GM12872 (cell line): ENCODE measurements at regions not wholly inside any gene's neighbourhood (a gene's known extent, or its start where the extent isn't known, plus 50 kb on each side); places are given as distances from the start of the nearest gene placed in this dataset.

Experiments
- TF ChIP-seq, protein P1 (sequence below): IDR thresholded peaks from 3 replicates; pipeline ENCODE4 v1.5.1; 2011; ENCODE audit warnings: low read depth, mild to moderate bottlenecking, low read length, moderate library complexity; ENCODE audit not compliant: insufficient read depth

GRCh38 chr5:2011481-2012411 is 129.0 kb upstream of the IRX4 start:
- TF ChIP-seq, protein P1, sequence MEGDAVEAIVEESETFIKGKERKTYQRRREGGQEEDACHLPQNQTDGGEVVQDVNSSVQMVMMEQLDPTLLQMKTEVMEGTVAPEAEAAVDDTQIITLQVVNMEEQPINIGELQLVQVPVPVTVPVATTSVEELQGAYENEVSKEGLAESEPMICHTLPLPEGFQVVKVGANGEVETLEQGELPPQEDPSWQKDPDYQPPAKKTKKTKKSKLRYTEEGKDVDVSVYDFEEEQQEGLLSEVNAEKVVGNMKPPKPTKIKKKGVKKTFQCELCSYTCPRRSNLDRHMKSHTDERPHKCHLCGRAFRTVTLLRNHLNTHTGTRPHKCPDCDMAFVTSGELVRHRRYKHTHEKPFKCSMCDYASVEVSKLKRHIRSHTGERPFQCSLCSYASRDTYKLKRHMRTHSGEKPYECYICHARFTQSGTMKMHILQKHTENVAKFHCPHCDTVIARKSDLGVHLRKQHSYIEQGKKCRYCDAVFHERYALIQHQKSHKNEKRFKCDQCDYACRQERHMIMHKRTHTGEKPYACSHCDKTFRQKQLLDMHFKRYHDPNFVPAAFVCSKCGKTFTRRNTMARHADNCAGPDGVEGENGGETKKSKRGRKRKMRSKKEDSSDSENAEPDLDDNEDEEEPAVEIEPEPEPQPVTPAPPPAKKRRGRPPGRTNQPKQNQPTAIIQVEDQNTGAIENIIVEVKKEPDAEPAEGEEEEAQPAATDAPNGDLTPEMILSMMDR: no peak

- TF ChIP-seq, protein P1: no peak
Observed at GRCh38 chr5:2010940-2011339, 128.2 kb upstream of the IRX4 start.

DNA sequence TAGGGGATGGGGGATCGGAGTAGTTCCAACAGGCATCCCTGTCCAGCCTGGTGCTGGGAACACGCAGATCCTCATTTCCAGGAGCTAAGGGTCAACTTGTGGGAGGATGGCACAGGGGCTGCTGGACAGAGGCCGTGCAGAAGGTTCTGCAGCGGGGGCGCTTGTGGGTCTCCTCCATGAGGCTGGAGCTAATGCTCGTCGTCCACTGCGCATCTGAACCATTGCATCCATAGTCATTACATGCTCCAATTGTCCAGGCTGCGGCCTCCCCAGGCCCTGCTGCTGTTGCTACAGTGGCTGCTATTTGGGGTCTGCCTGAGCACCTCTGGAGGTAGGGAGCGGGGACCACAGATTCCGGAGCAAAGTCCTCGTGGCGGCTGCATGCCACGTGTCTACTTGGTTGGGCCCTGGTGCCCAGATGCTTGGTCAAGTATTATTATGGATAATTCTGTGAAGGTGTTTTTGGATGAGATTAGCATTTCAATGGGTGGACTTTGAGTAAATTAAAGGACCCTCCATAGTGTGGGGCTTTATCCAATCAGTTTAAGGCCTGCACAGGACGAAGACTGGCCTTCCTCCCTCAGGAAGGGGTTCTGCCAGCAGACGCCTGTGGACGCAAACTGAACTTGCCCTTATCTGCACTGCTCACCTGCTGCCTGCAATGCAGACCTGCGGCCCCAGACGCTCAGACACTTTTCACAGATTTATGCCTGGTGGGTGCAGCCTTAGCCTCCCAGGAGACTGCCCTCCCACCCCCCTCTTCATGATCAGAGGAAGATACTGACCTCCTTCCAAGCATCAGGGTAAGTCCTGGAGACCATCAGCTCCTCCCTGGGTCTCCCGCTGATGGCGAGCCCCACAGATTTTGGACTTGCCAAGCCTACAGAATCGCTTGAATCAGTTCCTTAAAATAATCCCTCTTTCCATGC is 127.5 kb upstream of the IRX4 start:
- TF ChIP-seq, protein P1: no peak

DNA sequence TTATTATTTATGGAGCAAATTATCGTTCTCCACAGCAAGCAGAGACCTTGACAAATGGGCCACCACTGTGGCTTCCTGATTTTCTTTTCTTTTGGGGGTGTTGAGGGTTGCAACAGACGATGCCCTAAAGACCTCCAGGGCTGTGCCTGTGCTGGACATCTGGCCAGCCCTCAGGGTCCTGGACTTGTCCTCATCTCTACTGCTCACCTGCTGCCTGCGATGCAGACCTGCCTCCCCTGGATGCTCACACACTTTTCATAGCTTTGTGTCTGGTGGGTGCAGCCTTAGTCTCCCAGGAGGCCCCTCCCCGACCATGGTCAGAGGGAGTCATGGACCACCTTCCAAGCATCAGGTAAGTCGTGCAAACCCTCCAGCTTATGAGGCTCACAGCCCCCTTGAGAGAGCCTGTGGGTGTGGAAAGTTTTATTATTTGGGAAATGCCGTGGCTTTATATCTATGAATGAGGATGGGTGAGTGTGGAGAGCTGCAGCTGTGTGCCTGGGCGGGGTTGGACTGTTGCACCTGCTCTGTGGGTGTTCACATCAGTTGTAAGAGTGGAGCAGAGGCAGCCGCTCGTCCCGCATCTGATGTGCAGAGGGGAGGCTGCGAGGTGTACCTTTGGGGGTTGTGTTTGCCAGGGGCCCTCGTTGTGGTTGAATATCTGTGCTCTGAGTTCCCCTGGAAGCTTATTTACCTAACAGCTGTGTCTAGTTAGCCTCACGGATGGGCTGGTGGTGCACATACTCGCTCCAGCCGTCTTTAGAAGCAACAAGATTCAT is 126.3 kb upstream of the IRX4 start:
- TF ChIP-seq, protein P1: no peak

GRCh38 chr5:2007878-2008501 is 125.3 kb upstream of the IRX4 start:
- TF ChIP-seq, protein P1: no peak

DNA sequence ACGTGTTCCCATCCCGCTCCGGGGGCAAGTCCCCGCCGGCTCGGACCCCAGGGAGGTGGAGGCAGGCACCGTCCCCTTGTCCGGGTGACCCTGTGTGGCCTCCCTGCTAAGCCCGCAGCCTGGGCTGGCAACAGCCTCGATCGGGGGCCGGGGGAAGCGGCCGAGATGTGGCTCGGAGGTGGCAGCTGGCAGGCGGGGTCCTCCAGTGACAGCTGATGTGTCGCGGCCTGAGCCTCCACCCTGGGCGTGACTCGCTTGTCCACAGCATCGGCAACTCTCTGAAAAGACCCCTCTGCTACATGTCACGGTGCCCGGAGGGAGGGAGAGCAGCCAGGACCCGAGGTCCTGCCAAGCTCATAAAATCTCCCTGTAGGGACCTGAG is 124.8 kb upstream of the IRX4 start:
- TF ChIP-seq, protein P1: no peak
